ENCODE measurements at regions not wholly inside any gene's neighbourhood (a gene's known extent, or its start where the extent isn't known, plus 50 kb on each side); places are given as distances from the start of the nearest gene placed in this dataset.

GRCh38 chr6:119830494-119831295 is 481.1 kb upstream of the MAN1A1 start:
- TF ChIP-seq CTCF (IDR thresholded peaks at IDR 0.05) (no peak), POLR2A (IDR thresholded peaks at IDR 0.05) (no peak)

All from uterus (tissue), 2 donors.